HG03432 (cell line): ENCODE measurements at regions not wholly inside any gene's neighbourhood (a gene's known extent, or its start where the extent isn't known, plus 50 kb on each side); places are given as distances from the start of the nearest gene placed in this dataset.

Source experiments
- ATAC-seq: cut with Tn5 transposase; IDR thresholded peaks from one replicate; pipeline ENCODE4 v1.9.1; 2021; ENCODE audit warnings: mild to moderate bottlenecking, moderate library complexity; ENCODE audit not compliant: unreplicated experiment

GRCh38 chr4:111464251-111465045 is 680.8 kb upstream of the FAM241A start:
- ATAC-seq, result no peak

- ATAC-seq, result no peak
Observed at GRCh38 chr4:111466811-111467604, 678.2 kb upstream of the FAM241A start.

- ATAC-seq, result no peak
Observed at GRCh38 chr4:111475001-111475400, 670.3 kb upstream of the FAM241A start.

- ATAC-seq, result no peak
Observed at GRCh38 chr4:111475666-111476065, 669.6 kb upstream of the FAM241A start.

GRCh38 chr4:111480510-111480909 is 664.7 kb upstream of the FAM241A start:
- no peak for ATAC-seq

GRCh38 chr4:111483375-111484169 is 661.7 kb upstream of the FAM241A start:
- ATAC-seq, result no peak

- ATAC-seq, result no peak
Observed at GRCh38 chr4:111492496-111492895, 652.8 kb upstream of the FAM241A start.

- no peak for ATAC-seq
Observed at GRCh38 chr4:111494471-111494870, 650.8 kb upstream of the FAM241A start.

GRCh38 chr4:111494971-111495370 is 650.3 kb upstream of the FAM241A start:
- no peak for ATAC-seq

GRCh38 chr4:111499291-111499690 is 646.0 kb upstream of the FAM241A start:
- no peak for ATAC-seq

- no peak for ATAC-seq
Observed at GRCh38 chr4:111499706-111500105, 645.5 kb upstream of the FAM241A start.

- no peak for ATAC-seq
Observed at GRCh38 chr4:111500858-111501257, 644.4 kb upstream of the FAM241A start.

- ATAC-seq, result no peak
Observed at GRCh38 chr4:111501946-111502345, 643.3 kb upstream of the FAM241A start.

- ATAC-seq, result no peak
Observed at GRCh38 chr4:111502626-111503025, 642.6 kb upstream of the FAM241A start.

- no peak for ATAC-seq
Observed at GRCh38 chr4:111506706-111507105, 638.5 kb upstream of the FAM241A start.

GRCh38 chr4:111510535-111510934 is 634.7 kb upstream of the FAM241A start:
- no peak for ATAC-seq

- ATAC-seq, result no peak
Observed at GRCh38 chr4:111512081-111512783, 633.0 kb upstream of the FAM241A start.

GRCh38 chr4:111519683-111520082 is 625.6 kb upstream of the FAM241A start:
- ATAC-seq, result no peak

- ATAC-seq, result no peak
Observed at GRCh38 chr4:111530446-111530845, 614.8 kb upstream of the FAM241A start.

GRCh38 chr4:111535792-111536191 is 609.5 kb upstream of the FAM241A start:
- no peak for ATAC-seq

- no peak for ATAC-seq
Observed at GRCh38 chr4:111537165-111537564, 608.1 kb upstream of the FAM241A start.
